IPS DF 4.7 (cell line): ENCODE measurements at regions not wholly inside any gene's neighbourhood (a gene's known extent, or its start where the extent isn't known, plus 50 kb on each side); places are given as distances from the start of the nearest gene placed in this dataset.

Experiments
- DNase-seq: peaks from one replicate; pipeline ENCODE4 v3.0.0-alpha.2; 2013; ENCODE audit warnings: low spot score; ENCODE audit errors: extremely low read depth

DNA sequence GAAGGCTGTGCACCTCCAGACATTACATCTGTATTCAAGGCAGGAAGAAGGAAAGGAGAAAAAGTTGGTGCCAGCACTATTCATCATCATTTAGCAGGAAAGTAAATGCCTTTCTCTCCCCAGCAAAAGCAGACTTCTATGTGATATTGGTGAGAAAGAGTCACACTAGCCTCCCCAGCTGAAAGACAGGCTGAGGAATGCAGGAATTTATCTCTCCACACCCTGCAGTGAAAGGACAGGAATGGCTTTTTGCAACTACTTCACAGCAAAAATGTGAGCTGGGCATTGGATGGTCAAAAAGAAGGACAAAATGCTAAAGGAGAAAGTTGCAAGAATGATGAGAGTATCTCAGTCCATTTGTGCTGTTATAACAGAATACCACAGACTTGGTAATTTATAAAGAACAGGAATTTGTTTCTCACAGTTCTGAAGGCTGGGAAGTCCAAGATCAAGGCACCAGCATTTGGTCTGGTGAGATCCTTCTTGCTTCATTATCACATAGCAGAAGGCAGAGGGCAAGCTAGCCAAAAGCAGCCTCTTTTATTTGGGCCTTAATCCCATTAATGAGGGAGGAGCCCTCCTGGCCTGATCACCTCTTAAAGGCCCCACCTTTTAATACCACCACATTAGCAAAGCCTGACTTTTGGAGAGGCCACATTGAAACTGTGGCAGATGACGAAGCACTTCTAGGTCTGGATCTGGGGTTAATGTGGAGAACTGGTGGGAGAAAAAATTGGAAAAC lies 388.1 kb upstream of the SLC14A2 start:
- no peak for DNase-seq

DNA sequence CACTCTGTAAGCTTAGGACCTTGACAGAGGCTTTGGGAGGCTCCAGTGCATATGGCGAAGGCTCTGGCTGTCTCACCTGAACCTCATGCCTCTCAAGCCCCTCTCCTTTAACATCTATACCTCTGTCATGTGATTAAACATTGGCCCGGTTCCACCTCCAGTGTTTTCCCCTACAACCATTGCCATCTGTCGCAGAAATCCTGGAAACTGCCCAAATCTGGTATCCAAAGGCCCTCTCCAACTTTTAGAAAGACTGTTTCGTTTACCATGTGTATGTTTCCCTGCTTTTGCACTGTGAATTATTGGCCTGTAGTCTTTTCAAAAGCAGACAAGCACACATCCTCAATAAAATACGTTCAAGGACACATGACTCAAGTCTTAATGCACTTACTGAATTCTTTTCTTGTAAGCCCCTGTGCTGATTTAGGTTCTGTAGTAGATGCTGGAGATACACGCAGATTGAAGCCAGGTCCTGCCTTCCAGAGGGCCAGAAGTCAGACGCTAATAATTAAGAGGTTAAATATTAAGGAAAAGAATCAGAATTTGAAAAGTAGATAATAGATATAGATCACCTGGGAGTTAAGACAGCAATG lies 386.4 kb upstream of the SLC14A2 start:
- no peak for DNase-seq

DNA sequence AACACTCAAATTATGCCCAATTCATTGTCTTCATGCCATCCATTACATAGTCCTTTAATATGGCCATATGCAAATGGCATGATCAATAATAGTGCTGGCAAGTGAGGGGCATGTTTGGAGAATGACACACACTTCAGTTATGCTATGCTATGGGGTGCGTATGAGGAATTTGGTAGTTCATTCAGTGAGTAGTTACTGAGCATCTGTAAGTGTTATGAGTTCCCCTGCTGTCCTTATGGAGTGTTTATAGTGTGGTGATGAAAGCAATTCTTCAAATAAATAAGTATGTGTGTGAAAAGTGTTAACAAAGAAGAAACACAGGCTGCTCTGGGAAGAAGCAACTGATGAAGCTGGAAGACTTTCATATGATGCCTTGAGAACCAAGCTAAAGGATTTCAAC lies 383.7 kb upstream of the SLC14A2 start:
- DNase-seq = no peak

DNA sequence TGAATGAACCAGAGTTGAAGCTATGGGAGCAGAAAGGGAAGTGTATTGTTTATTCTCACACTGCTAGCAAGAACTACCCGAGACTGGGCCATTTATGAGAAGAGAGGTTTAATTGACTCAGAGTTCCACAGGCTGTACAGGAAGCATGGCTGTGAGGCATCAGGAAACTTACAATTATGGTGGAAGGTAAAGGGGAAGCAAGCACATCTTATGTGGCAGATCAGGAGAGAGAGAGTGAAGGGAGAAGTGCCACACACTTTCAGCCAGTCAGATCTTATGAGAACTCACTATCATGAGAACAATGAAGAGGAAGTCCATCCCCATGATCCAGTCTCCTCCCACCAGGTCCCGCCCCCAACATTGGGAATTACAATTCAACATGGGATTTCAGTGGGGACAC lies 383.2 kb upstream of the SLC14A2 start:
- DNase-seq = no peak

DNA sequence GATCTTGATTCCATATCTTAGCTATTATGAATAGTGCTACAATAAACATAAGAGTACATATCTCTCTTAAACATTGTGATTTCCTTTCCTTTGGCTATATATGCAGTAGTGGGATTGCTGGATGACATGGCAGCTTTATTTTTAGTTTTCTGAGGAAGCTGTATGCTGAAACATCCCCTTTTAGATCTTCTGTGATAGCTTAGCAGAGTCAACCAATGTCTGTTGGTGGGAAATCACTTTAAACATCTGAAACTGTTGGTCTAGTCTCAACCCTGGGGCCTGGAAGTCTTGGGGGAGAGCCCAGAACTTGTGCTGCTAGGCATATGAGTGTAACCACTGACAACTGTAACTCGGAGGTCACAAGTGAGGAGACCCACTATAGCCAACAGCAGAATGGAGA lies 378.6 kb upstream of the SLC14A2 start:
- DNase-seq = no peak

DNA sequence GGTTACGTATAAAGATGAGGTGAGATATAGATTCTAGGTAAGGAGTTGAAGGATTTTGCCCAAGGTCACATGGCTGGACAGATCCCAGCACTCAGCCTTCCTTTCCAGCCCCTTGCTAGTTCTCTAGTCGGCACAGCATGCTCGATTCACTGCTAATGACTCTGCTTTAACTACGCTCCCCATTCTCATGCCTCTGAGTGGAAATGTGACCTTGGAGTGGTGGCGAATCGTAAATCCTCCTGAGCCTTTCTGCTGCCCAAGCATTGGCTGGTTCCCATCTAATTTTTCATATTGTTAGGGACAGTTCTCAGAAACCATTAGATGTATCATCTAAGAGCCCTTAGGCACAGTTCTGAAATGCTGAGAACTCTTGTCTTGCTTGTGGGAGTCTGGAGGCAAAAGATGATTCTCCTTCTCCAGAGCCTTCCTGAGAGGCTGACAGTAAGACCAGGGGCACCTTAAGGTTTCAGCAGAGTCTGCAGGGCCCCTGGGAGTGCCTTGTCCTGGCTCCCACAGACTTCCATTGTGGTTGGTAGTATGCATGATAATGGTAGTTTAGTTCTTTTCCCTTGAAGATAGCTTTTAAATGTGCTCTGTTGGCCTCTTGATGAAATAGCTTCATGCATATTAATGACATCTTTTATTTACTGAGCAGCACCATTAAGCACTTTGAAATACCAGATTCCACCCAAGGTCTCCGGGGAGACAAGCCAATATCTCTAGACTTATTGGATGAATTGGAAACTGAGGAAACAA lies 377.8 kb upstream of the SLC14A2 start:
- no peak for DNase-seq

DNA sequence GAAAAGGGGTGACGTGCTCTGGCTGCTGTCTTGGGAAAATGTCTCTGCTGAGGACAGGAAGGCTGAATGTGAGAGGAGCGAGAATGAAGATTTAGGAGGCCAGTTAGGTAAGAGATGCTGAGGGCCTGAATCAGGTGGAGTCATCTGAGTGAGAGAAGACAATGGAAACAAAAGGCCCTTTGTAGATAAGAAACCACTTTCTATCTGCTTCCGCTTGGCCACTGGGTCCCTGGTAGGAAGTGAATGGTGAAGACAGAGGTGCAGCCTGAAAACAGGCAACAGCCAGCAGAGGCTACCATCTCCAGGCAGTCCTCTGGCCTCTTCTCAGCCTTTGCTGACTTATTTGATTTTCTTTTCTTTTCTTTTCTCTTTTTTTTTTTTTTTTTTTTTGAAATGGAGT lies 374.0 kb upstream of the SLC14A2 start:
- no peak for DNase-seq

DNA sequence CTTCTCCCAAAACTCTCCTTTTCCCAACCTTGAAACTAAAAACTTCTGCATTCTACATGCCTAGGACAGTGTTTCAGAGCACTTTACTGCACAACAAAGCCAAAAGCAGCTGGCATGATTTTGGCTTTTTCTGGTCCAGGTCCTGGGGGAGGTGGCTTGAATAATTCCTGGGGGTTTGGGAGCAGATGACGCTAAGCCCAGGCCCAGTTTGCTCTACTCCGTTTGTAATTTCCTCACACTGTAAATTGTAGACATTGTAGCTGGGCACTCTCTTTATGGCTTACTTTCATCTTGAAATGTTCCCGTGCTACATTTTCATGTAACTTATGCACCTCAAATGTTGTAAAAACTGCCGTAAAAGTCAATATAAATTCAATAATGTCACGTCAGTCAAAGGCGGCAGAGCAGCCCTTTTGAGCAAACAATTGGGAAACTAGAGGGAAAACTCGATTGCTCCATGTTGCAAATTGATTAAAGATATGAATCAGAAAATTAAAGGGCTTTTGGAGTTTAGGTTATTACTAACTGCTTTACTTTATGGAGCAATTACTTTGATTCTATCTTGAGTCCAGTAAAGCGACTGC lies 373.2 kb upstream of the SLC14A2 start:
- no peak for DNase-seq

DNA sequence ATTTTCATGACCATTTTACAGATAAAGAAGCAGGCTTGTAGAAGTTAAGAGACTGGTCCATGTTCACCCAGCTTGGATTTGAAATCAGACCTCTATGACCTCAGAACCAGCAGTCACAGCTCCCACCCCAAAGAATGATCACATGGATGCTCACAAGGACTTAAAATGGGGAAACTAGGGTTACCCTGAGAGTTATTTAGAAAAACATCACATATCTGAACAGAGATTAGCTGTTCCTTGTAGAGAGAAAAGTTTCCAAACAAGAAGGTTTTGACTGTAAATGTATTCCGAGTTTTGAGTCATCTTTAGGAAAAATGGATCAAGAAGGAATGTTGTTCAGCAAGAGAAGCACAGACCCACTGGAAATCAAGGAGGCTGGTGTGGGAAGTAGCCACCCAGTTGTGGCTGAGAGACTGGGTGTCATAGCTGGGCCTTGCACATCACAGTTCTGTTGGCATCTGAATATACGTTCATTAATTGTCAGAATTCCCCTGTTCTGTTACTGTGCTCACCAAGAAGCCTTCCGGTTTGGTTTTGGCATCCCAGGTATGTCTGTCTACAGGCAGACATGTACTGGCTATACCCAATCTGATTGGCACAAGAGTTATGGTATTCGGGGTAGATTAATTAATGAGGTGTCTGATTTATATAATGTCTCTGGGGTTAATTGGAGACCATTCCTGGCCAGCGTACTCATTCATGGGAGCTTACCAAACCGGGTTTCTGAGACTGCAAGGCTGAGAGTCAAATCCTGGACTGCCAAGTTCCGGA lies 371.8 kb upstream of the SLC14A2 start:
- DNase-seq = no peak

DNA sequence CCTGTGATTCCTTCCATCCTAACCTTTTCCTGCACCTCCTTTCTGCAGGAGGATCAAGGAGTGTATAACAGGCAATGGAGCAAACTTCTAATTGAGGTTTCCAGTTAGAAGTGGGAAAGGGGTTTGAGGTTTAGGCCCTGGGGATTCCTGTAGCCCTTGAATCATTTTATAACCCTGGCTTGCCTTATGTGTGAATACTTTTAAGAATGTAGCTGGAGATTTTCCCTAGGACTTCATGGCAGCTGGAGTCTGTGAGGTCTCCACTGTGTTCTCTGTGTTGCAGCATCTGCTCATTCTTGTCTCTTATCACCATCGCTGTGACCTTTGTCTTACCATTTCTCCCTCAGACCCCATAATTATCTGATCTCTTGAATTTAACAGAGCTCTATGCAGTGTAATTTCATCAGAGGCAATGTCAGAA lies 370.2 kb upstream of the SLC14A2 start:
- no peak for DNase-seq

DNA sequence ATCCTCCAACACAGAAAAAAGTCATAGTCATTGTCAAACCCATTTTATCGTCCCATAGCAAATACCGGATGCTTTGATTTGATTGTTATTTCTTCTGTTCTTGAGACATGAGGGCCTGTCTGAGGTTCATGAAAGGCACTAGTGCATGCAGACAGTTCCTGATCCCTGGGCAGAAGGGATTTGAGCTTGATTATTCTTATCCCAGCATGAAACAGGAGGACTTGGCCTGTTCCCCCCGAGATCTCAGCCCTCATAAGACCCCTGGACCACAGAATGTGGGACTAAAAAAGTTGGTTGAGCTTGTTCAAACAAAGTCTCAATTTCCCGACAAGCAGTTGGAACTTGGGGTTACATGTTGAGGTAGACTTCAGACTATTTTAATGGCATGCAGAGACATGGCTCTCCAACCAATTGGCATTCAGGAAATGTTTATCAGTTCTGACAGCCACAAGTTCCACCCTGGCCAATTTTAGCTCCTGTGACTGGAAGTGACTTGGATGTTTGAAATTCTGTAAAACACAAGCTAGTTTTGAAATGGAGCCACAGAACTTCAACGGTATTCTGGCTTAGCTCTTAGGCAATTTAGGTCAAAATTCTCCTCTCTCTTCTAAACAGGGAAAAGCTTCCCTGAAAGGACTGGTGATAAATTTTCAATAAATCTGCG lies 366.9 kb upstream of the SLC14A2 start:
- DNase-seq = no peak

DNA sequence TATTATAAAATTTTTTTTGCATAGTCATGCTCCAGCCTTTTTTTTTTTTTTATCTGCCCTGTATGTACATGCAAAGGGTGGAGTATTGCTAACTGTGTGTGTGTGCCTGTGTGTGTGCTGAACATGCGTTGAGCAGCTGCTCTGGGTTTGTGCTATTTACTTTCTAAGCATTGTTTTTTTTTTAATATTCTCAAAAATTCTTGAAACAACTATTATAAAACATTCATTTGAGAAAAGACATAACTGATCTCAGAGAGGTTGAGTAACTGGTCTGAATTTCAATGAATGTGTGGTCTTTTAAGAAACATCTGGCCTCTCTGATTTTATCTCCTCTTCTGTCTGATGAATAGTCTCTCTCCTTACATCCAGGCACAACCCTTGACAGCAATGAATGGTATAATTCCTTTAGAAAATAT lies 366.0 kb upstream of the SLC14A2 start:
- no peak for DNase-seq

DNA sequence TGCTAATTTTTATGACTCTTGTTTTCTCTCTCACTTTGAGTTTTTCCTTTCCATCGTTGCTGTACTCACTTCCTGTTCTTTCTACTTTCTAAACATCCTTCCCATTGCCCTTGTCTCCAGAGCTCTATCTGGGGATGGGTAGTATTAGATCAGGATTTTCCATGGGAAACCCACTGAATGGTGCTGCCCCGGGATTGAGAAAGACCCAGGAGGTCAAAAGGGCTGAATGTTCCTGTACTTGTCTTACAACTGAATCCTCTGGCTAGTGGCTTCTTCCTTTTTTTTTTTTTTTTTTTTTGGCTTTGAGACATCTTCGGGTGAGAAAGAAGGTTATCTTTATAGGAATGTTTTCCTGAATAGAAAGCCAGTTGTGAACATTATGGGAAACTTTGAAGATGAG lies 364.8 kb upstream of the SLC14A2 start:
- no peak for DNase-seq

DNA sequence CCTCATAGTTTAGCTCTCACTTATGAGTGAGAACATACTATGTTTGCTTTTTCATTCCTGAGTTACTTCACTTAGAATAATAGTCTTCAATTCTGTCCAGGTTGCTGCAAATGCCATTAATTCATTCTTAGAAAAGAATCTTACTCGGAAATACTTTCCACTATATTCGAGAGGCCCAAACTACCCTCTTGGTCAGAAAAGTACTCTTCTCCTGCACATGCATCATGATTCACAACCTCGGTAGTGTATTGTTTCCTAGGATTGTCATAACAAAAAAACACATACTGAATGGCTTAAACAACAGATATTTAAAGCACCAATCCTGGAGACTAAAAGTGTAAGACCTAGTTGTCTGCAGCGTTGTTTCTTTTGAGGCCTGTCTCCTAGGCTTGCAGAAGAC lies 364.0 kb upstream of the SLC14A2 start:
- no peak for DNase-seq

DNA sequence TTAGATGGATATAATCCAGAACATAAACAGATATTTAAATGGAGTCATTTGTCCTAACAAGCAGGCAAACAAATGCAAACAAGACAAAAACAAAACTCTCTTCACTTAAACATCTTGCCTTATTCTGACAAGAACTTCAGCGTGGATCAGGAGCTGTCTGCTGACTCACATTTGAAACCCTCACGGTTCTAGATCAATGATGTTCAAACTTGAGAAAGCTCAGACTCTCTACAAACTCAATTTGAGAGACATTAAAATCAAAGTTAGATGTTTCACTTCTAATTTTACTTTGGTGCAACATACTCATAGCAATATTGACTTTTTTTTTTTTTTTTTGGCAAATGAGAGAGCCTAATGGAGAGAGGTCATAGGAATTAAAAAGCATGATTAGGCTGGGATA lies 362.8 kb upstream of the SLC14A2 start:
- DNase-seq = no peak

DNA sequence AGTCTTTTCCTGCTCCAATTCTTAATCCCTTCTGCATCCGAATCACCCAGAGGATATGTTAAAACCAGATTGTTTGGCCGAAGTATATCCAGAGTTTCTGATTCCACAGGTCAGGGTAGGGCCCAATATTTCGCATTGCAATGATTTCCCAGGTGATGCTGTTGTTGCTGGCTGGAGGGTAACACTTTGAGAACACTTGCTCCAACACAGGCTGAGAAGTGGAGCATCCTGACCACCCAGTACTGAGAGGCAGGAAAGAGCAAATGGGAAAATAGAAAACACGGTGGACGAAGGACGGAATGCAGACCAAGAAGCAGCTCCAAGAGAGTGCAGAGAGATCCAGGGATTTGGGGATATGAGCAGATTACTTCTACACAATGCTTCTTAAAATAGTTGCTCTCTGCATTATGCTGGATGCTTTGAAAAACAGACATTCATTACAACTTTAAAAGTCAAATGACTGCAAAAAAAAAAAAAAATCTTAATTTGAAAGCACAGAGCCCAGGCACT lies 362.2 kb upstream of the SLC14A2 start:
- no peak for DNase-seq

DNA sequence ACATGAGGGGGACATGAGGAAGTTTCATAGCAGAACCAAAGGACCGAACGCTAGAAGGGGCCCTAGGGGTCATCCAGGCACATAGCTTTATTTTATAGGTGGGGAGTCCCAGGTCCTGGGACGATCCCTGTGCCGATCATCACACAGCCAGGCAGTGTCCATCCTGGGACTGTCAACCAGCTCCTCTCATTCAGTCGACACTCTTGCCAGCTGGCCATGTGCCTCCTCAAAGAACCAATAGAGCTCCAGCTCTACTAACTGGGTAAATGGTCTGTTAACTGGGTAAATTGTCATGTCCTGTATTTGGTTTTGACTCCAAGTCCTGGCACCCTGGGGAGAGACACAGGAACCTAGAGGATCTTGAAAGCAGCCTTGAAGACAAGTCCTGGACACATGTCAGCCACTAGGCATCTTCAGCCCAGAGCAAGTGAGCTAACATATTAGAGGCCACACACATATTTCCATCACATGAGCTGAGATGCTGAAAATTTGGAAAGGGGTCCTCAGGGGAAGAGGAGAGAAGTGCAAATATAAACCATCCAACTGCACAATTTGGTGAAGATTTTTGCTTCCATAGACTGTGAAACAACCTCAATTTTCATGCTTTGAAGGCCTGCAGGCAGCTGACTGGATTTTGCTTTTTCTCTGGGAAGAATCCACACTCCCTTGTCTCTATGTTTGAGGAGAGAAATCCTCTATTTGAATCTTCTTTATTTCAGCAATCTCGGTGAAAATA lies 361.1 kb upstream of the SLC14A2 start:
- no peak for DNase-seq

DNA sequence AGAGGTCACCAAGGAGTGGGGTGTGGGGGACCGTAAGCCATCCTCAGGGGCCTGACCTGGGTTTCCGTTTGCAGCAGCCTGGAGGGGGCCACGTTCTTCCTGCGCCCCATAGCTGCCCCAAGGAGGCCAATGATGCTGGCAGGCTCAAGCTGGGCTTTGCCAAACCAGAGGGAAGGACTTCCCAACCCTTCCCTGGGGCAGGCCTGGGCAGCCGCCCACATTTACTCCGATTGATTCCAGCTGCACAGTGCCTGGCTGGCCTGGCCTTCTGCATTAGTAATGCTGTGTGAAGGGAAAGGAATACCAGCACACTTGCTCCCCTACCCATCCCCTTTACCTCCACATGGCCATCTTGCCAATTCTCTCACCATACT lies 360.6 kb upstream of the SLC14A2 start:
- DNase-seq = no peak

DNA sequence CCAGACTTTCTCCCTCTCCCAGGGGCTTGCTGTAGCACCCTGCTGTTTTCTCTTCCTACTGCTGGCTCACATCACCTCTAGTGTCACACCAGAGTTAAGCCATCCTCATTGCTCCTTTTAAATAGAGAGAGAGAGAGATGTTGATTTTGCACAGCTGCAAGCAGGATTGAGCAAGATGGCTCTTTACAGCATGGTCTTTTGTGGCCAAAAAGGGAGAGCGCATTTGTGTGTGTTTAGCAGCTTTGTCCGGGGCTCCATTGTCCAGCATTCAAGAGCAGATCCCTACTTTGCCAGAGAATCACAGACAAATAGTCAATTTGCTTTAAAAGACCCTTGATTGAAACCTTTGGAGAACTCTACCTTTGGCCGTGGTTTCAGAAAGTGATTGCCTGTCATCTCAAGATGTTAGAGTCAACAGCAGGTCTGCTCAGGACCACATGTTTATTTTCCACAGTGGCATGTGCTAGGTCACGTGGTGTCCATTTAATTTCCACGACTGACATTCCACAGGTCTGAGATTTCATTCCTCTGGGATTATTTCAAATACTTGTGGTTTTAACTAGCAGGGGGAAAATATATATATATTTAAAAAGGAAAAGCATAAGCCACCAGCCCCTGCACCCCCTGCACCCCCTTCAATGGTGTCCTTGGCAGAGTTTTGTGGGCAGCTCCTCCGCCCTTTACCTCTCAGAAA lies 359.9 kb upstream of the SLC14A2 start:
- DNase-seq = peak; percentile 3

DNA sequence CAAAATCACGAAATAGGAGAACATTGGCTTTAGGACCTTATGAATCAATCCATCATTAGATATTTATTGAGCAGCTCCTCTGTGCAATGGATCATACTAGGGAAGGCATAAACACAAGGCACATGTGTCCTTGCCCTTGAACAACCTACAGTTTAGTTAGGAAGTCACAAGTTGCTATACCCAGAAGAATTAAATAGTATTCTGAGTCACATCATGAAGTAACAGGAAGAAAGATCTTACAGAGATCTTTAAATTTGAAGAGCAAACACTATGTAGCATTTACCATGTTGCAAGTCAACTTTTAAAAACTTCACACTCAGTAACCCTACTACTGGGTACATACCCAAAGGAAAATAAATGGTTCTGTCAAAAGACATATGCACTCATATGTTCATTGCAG lies 355.2 kb upstream of the SLC14A2 start:
- DNase-seq = no peak
